B cell (primary cell): ENCODE measurements at regions not wholly inside any gene's neighbourhood (a gene's known extent, or its start where the extent isn't known, plus 50 kb on each side); places are given as distances from the start of the nearest gene placed in this dataset.

Experiments used
- ATAC-seq: fragments of 200-7000 bp; cut with Tn5 transposase; one replicate; pipeline ENCODE4 v1.10.0; 2021; ENCODE audit warnings: low read depth, mild to moderate bottlenecking, moderate number of reproducible peaks, moderate library complexity
- CTCF ChIA-PET: fragments of 350-600 bp; sonication (Branson Sonifier 250); formaldehyde crosslinking; loops from one replicate; lab custom pipeline; 2021; ENCODE audit warnings: antibody characterized with exemption, inconsistent platforms; lab: Charles Lee
- POLR2A ChIA-PET: fragments of 350-600 bp; sonication (Branson Sonifier 250); formaldehyde crosslinking; loops from one replicate; lab custom pipeline; 2021; ENCODE audit warnings: antibody characterized with exemption; lab: Charles Lee
- DNase-seq: peaks from one replicate; pipeline ENCODE4 v3.0.0; 2013
- H2AFZ ChIP-seq: 2 replicates; pipeline ENCODE4 v1.6.1; 2012; ENCODE audit warnings: mild to moderate bottlenecking, low read depth, low read length; ENCODE audit not compliant: insufficient read depth, poor library complexity, severe bottlenecking
- H3K27ac ChIP-seq, 2 donors: 1 replicate in 1 of 2; 2 replicates in 1 of 2; pipeline ENCODE4 v1.5.1; 2012 to 2013; ENCODE audit warnings: low read length in 2 of 2, mild to moderate bottlenecking in 2 of 2, moderate library complexity in 1 of 2
- H3K27me3 ChIP-seq, 4 experiments: fragments of 200-600 bp in 1 of 4; sonication (generic) in 1 of 4; replicated peaks in 1 of 4; 1 replicate in 2 of 4; 2 replicates in 2 of 4; pipeline versions ENCODE4 v1.6.1 to v1.7.0; 2013 to 2016; ENCODE audit warnings: low read length in 3 of 4, mild to moderate bottlenecking in 2 of 4, mixed read lengths in 1 of 4, moderate library complexity in 1 of 4; ENCODE audit not compliant: insufficient read depth in 4 of 4, control insufficient read depth in 3 of 4; ENCODE audit errors: control extremely low read depth in 1 of 4
- H3K36me3 ChIP-seq, 2 experiments: replicated peaks in 1 of 2; 1 replicate in 1 of 2; 2 replicates in 1 of 2; pipeline versions ENCODE4 v1.6.1 to v1.7.1; 2013; ENCODE audit warnings: low read length in 1 of 2; ENCODE audit not compliant: insufficient read depth in 2 of 2, control insufficient read depth in 1 of 2; ENCODE audit errors: control extremely low read depth in 1 of 2, extremely low read depth in 1 of 2
- H3K4me1 ChIP-seq, 2 donors: fragments of 200-600 bp in 1 of 2; sonication (generic) in 1 of 2; 1 replicate in 1 of 2; 2 replicates in 1 of 2; pipeline versions ENCODE4 v1.5.1 to v1.6.1; 2013 to 2017; ENCODE audit warnings: low read length in 2 of 2; ENCODE audit not compliant: control insufficient read depth in 2 of 2, insufficient read depth in 2 of 2
- H3K4me2 ChIP-seq: replicated peaks from 2 replicates; pipeline ENCODE3; 2012; ENCODE audit warnings: mild to moderate bottlenecking, low read depth, low read length; ENCODE audit not compliant: poor library complexity, severe bottlenecking
- H3K4me3 ChIP-seq, 5 experiments: fragments of 200-600 bp in 1 of 5; sonication (generic) in 1 of 5; 1 replicate in 3 of 5; 2 replicates in 2 of 5; pipeline versions ENCODE4 v1.5.1 to v1.7.0; 2011 to 2016; ENCODE audit warnings: low read length in 4 of 5, mild to moderate bottlenecking in 4 of 5, low read depth in 2 of 5, control low read depth in 1 of 5, moderate library complexity in 1 of 5; ENCODE audit not compliant: insufficient read depth in 1 of 5; ENCODE audit errors: control extremely low read depth in 1 of 5, extremely low read depth in 1 of 5
- H3K79me2 ChIP-seq: fragments of 200-600 bp; sonication (generic); one replicate; pipeline ENCODE4 v1.6.0; 2016; ENCODE audit warnings: low read length; ENCODE audit not compliant: control insufficient read depth, insufficient read depth
- H3K9ac ChIP-seq: fragments of 200-600 bp; sonication (generic); 2 replicates; pipeline ENCODE4 v1.6.1; 2017; ENCODE audit warnings: mild to moderate bottlenecking, low read length, moderate library complexity
- H3K9me3 ChIP-seq, 3 donors: one replicate each; pipeline versions ENCODE4 v1.6.1 to v1.7.1; 2013; ENCODE audit warnings: low read length in 2 of 3; ENCODE audit not compliant: control insufficient read depth in 2 of 3, insufficient read depth in 1 of 3; ENCODE audit errors: control extremely low read depth in 1 of 3
- H4K20me1 ChIP-seq: 2 replicates; pipeline ENCODE4 v1.6.0; 2012; ENCODE audit warnings: mild to moderate bottlenecking, low read length; ENCODE audit not compliant: insufficient read depth, control insufficient read depth, poor library complexity, severe bottlenecking
- H3K27ac Mint-ChIP-seq: one replicate; pipeline ENCODE4 v1.8.0; 2021; ENCODE audit warnings: mixed read lengths
- H3K27me3 Mint-ChIP-seq: one replicate; pipeline ENCODE4 v1.8.0; 2021; ENCODE audit warnings: mixed read lengths
- H3K4me1 Mint-ChIP-seq: one replicate; pipeline ENCODE4 v1.8.0; 2021; ENCODE audit warnings: mixed read lengths
- H3K4me3 Mint-ChIP-seq: one replicate; pipeline ENCODE4 v1.8.0; 2021; ENCODE audit warnings: mixed read lengths
- H3K9me3 Mint-ChIP-seq: one replicate; pipeline ENCODE4 v1.8.0; 2022; ENCODE audit warnings: mixed read lengths; ENCODE audit not compliant: insufficient read depth
- EZH2 ChIP-seq: IDR thresholded peaks from 2 replicates; pipeline ENCODE4 v1.6.1; 2012; ENCODE audit warnings: borderline replicate concordance, low read depth, mild to moderate bottlenecking, moderate library complexity, low read length; ENCODE audit not compliant: insufficient read depth, poor library complexity, severe bottlenecking
- WGBS: methylation state at CpG from one replicate; pipeline ENCODE4 v1.1.5; 2013; ENCODE audit warnings: missing lambda C conversion rate; ENCODE audit not compliant: insufficient coverage; 5-methylcytosine and 5-hydroxymethylcytosine counted together
- intact Hi-C: fragments of 100-400 bp; cut with micrococcal nuclease; formaldehyde crosslinking; loops from one replicate; pipeline ENCODE4 v1.10.0; 2022
- TF ChIP-seq, protein P1 (sequence below): fragments of 200-600 bp; IDR thresholded peaks from one replicate; pipeline ENCODE4 v1.8.0; 2022; ENCODE audit warnings: antibody characterized with exemption, mild to moderate bottlenecking

DNA sequence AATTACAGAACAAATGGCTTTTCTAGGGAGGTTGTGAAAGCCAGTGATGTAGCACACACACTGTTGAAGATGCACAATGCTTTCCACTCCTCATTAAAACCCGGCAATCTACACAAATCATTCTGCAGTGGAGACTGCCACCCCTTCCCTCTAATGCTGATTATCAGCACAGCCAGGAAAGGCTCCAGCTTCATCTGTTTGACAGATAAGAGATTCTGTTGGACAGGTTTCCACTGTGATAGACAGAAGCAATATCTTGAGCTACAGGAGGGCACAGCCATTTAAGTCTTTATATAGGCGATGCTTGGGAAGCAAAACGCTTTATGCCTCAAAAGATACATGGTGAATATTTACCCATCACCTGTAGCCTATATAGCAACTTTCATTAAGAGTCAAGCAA is 555.6 kb downstream of the GLRX3 start:
- Mint-ChIP-seq H3K4me3 (no peak overlapping the region), H3K4me1 (no peaks in the 10 kb centered on the region), H3K27ac (no peak overlapping the region), H3K9me3 (peaks cover 5% of the 10 kb centered on the region), H3K27me3 (no peaks in the 10 kb centered on the region)
- POLR2A ChIA-PET, result no interaction called here
- no peaks in the 10 kb centered on the region for H3K36me3 ChIP-seq
- H3K4me1 ChIP-seq, result no peaks in the 10 kb centered on the region
- TF ChIP-seq EZH2, result no peak
- TF ChIP-seq, protein P1, sequence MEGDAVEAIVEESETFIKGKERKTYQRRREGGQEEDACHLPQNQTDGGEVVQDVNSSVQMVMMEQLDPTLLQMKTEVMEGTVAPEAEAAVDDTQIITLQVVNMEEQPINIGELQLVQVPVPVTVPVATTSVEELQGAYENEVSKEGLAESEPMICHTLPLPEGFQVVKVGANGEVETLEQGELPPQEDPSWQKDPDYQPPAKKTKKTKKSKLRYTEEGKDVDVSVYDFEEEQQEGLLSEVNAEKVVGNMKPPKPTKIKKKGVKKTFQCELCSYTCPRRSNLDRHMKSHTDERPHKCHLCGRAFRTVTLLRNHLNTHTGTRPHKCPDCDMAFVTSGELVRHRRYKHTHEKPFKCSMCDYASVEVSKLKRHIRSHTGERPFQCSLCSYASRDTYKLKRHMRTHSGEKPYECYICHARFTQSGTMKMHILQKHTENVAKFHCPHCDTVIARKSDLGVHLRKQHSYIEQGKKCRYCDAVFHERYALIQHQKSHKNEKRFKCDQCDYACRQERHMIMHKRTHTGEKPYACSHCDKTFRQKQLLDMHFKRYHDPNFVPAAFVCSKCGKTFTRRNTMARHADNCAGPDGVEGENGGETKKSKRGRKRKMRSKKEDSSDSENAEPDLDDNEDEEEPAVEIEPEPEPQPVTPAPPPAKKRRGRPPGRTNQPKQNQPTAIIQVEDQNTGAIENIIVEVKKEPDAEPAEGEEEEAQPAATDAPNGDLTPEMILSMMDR, result no peak
- WGBS, result 100% methylated on average over 2 of the region's 3 CpGs
- H3K79me2 ChIP-seq, result no peaks in the 10 kb centered on the region
- no peak for DNase-seq
- H4K20me1 ChIP-seq, result no peaks in the 10 kb centered on the region
- H3K27me3 ChIP-seq, result no peaks in the 10 kb centered on the region
- H3K9me3 ChIP-seq, result peaks cover 0 to 8% (median 0%) of the 10 kb centered on the region in 3 donors
- H2AFZ ChIP-seq, result no peak overlapping the region
- CTCF ChIA-PET, result no interaction called here
- no peak overlapping the region for H3K27ac ChIP-seq
- no peak for ATAC-seq
- H3K4me3 ChIP-seq, result no peak overlapping the region
- intact Hi-C loops, result no loop called here
- H3K9ac ChIP-seq, result no peak overlapping the region
- no peak overlapping the region for H3K4me2 ChIP-seq

- Histone ChIP-seq H3K4me1 (no peaks in the 10 kb centered on the region), H2AFZ (no peak overlapping the region), H3K4me2 (no peak overlapping the region), H3K27ac (no peak overlapping the region), H3K9ac (no peak overlapping the region), H3K27me3 (no peaks in the 10 kb centered on the region), H3K36me3 (no peaks in the 10 kb centered on the region), H3K4me3 (no peak overlapping the region), H4K20me1 (no peaks in the 10 kb centered on the region), H3K9me3 (peaks cover 0 to 9% (median 0%) of the 10 kb centered on the region in 3 donors), H3K79me2 (no peaks in the 10 kb centered on the region)
- H3K9me3 Mint-ChIP-seq, result no peaks in the 10 kb centered on the region
- H3K4me1 Mint-ChIP-seq, result no peaks in the 10 kb centered on the region
- ChIA-PET CTCF (no interaction called here), POLR2A (no interaction called here)
- ATAC-seq (no peak), DNase-seq (no peak)
- no peak overlapping the region for H3K4me3 Mint-ChIP-seq
- intact Hi-C loops, result no loop called here
- H3K27ac Mint-ChIP-seq, result no peak overlapping the region
- no peaks in the 10 kb centered on the region for H3K27me3 Mint-ChIP-seq
- TF ChIP-seq, protein P1, result no peak
- TF ChIP-seq EZH2, result no peak
- 93% methylated on average over 8 of the region's 9 CpGs for WGBS
Observed at GRCh38 chr10:130696870-130697269, 560.7 kb downstream of the GLRX3 start.
